HEK293 (cell line): ENCODE measurements at regions not wholly inside any gene's neighbourhood (a gene's known extent, or its start where the extent isn't known, plus 50 kb on each side); places are given as distances from the start of the nearest gene placed in this dataset.

ENCODE experiments used
- KLF16 ChIP-seq: fragments of 450-650 bp; formaldehyde crosslinking; IDR thresholded peaks from 2 replicates; pipeline ENCODE4 v1.5.1; 2017; ENCODE audit warnings: missing biosample characterization, missing genetic modification characterization
- ZNF24 ChIP-seq: fragments of 450-650 bp; formaldehyde crosslinking; IDR thresholded peaks from 2 replicates; pipeline ENCODE4 v1.5.1; 2016; ENCODE audit warnings: missing biosample characterization, missing genetic modification characterization
- ZNF501 ChIP-seq: fragments of 450-650 bp; formaldehyde crosslinking; IDR thresholded peaks from 2 replicates; pipeline ENCODE4 v1.5.1; 2016; ENCODE audit warnings: missing biosample characterization, missing genetic modification characterization
- ZNF530 ChIP-seq: fragments of 450-650 bp; formaldehyde crosslinking; IDR thresholded peaks from 2 replicates; pipeline ENCODE4 v1.5.1; 2016; ENCODE audit warnings: low read depth, missing biosample characterization, missing genetic modification characterization
- ZNF549 ChIP-seq: fragments of 450-650 bp; IDR thresholded peaks from 2 replicates; pipeline ENCODE4 v1.5.1; 2018; ENCODE audit warnings: missing biosample characterization, missing genetic modification characterization, mild to moderate bottlenecking, inconsistent platforms, moderate library complexity
- ZSCAN30 ChIP-seq: fragments of 450-650 bp; IDR thresholded peaks from 2 replicates; pipeline ENCODE4 v1.5.1; 2018; ENCODE audit warnings: missing biosample characterization, mild to moderate bottlenecking, missing genetic modification characterization, moderate library complexity
- TF ChIP-seq, protein P1 (sequence below): fragments of 450-650 bp; formaldehyde crosslinking; IDR thresholded peaks from 2 replicates; pipeline ENCODE4 v1.5.1; 2016; ENCODE audit warnings: missing biosample characterization, missing genetic modification characterization

DNA sequence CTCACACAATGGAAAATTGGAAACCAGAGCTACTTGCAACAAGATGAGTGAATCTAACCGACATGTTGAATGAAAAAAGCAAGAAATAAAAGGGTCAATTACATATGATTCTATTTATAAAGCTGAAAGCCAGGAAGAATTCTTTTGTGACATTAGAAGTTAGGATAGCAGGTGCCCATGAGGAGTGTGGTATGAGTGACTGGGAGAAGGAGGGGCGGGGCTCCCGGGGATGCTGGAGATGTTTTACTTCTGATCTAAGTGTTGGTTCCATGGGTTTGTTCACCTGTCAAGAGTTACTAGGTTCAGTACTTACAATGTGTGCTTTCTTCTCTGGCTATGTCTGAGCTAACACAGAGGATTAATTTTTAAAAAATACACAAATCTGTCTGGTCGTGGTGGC is 60.8 kb downstream of the NSMCE3 start:
- TF ChIP-seq, protein P1, sequence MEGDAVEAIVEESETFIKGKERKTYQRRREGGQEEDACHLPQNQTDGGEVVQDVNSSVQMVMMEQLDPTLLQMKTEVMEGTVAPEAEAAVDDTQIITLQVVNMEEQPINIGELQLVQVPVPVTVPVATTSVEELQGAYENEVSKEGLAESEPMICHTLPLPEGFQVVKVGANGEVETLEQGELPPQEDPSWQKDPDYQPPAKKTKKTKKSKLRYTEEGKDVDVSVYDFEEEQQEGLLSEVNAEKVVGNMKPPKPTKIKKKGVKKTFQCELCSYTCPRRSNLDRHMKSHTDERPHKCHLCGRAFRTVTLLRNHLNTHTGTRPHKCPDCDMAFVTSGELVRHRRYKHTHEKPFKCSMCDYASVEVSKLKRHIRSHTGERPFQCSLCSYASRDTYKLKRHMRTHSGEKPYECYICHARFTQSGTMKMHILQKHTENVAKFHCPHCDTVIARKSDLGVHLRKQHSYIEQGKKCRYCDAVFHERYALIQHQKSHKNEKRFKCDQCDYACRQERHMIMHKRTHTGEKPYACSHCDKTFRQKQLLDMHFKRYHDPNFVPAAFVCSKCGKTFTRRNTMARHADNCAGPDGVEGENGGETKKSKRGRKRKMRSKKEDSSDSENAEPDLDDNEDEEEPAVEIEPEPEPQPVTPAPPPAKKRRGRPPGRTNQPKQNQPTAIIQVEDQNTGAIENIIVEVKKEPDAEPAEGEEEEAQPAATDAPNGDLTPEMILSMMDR = no peak
- TF ChIP-seq ZSCAN30 (tag by site-specific recombination) (no peak), ZNF549 (tag by site-specific recombination) (no peak), ZNF24 (no peak), ZNF501 (tag by site-specific recombination) (no peak), KLF16 (tag by site-specific recombination) (no peak), ZNF530 (tag by site-specific recombination) (no peak)
